NCI-H146 (cell line): ENCODE measurements at regions not wholly inside any gene's neighbourhood (a gene's known extent, or its start where the extent isn't known, plus 50 kb on each side); places are given as distances from the start of the nearest gene placed in this dataset.

ENCODE experiments used
- DNase-seq: peaks from one replicate; lab custom pipeline; 2025; lab: John Stamatoyannopoulos, UW

GRCh38 chr18:59963229-59963628 lies 63.4 kb downstream of the PMAIP1 start:
- DNase-seq = no peak

GRCh38 chr18:59961070-59961469 lies 61.3 kb downstream of the PMAIP1 start:
- DNase-seq = peak; percentile 88

GRCh38 chr18:59960272-59960671 lies 60.5 kb downstream of the PMAIP1 start:
- no peak for DNase-seq

GRCh38 chr18:59959606-59960005 lies 59.8 kb downstream of the PMAIP1 start:
- no peak for DNase-seq

GRCh38 chr18:59959073-59959472 lies 59.3 kb downstream of the PMAIP1 start:
- DNase-seq = no peak

GRCh38 chr18:59957957-59958356 lies 58.2 kb downstream of the PMAIP1 start:
- DNase-seq = peak; percentile 100

GRCh38 chr18:59954755-59955156 lies 55.0 kb downstream of the PMAIP1 start:
- DNase-seq = no peak

- DNase-seq = no peak
These were observed 54.4 kb downstream of the PMAIP1 start for GRCh38 chr18:59954241-59954640.
